ENCODE measurements at regions not wholly inside any gene's neighbourhood (a gene's known extent, or its start where the extent isn't known, plus 50 kb on each side); places are given as distances from the start of the nearest gene placed in this dataset.

GRCh38 chr12:25388183-25388582 lies 137.5 kb upstream of the KRAS start:
- H3K27ac ChIP-seq (ENCODE audit: extremely low read depth, low read depth, low read length): no peak overlapping the region
- intact Hi-C loops (cut with micrococcal nuclease) (no loop called here), in situ Hi-C loops (cut with MboI) (no loop called here)
- H2AFZ ChIP-seq (ENCODE audit: low read depth, low read length): no peak overlapping the region
- no peak overlapping the region for H3K9ac ChIP-seq (ENCODE audit: insufficient read depth in 1 of 2, low read depth in 2 of 2, low read length in 2 of 2)
- peaks cover 10 to 20% of the 10 kb centered on the region in 2 experiments; a peak in 4 of 5 replicates for H3K4me1 ChIP-seq (replicated peaks in 1 of 2; ENCODE audit: control insufficient read depth in 2 of 2, insufficient read depth in 2 of 2, low read length in 2 of 2)
- no peak overlapping the region for H3K4me2 ChIP-seq (ENCODE audit: insufficient read depth, low read length)
- ChIA-PET CTCF (ENCODE audit: low intra/inter-chr PET ratio) (interaction anchor here (0.7 to 1.3 kb wide), 2 partner anchors 148 to 177 kb away, joined by 3 to 12 read pairs; no protein-coding TSS in a partner anchor), POLR2A (interaction anchor here (1.1 to 1.4 kb wide), 3 partner anchors 8 to 430 kb away, joined by 3 to 4 read pairs (median 3); no protein-coding TSS in a partner anchor)
- no peaks in the 10 kb centered on the region for H3K9me1 ChIP-seq (ENCODE audit: control insufficient read depth, insufficient read depth, low read length)
- no peaks in the 10 kb centered on the region for H3K9me3 ChIP-seq (replicated peaks; ENCODE audit: control insufficient read depth, insufficient read depth, low read depth, low read length)
- H3K27me3 ChIP-seq (ENCODE audit: control insufficient read depth in 2 of 2, insufficient read depth in 2 of 2, low read length in 2 of 2): no peaks in the 10 kb centered on the region; a peak in 1 of 5 replicates
- no peaks in the 10 kb centered on the region for H3K79me2 ChIP-seq (ENCODE audit: control insufficient read depth, insufficient read depth, low read length)
- BruUV-seq (replicated peaks): no TSS peak
- FAIRE-seq (no peak), ATAC-seq (no peak), DNase-seq (ENCODE audit: extremely low read depth in 1 of 4, low spot score in 3 of 4) (no peak)
- WGBS (ENCODE audit: insufficient coverage, low coverage, missing lambda C conversion rate): 19% methylated on average over 5 of the region's 5 CpGs
- no peaks in the 10 kb centered on the region for H4K20me1 ChIP-seq (replicated peaks; ENCODE audit: control insufficient read depth, insufficient read depth, low read length)
- no peaks in the 10 kb centered on the region for H3K36me3 ChIP-seq (ENCODE audit: control insufficient read depth, insufficient read depth, low read length)
- no peak overlapping the region for H3K4me3 ChIP-seq
- TF ChIP-seq KAT7 (CRISPR knock-in tag; IDR thresholded peaks at IDR 0.05; ENCODE audit: borderline replicate concordance) (no peak), HDAC8 (tag; IDR thresholded peaks at IDR 0.05) (no peak), RAD21 (CRISPR knock-in tag; conservative IDR thresholded peaks at IDR 0.05 in 1 of 2, IDR thresholded peaks at IDR 0.05 in 1 of 2) (no peak), NR2C2 (CRISPR knock-in tag; IDR thresholded peaks at IDR 0.05) (no peak), NR2C2 (tag; IDR thresholded peaks at IDR 0.05) (no peak), SMARCE1 (IDR thresholded peaks at IDR 0.05) (no peak), SP2 (IDR thresholded peaks at IDR 0.05; ENCODE audit: extremely low read depth, low read depth, low read length, poor library complexity, severe bottlenecking) (no peak), E2F8 (IDR thresholded peaks at IDR 0.05; ENCODE audit: low read depth, partially characterized antibody) (no peak), BACH1 (tag; IDR thresholded peaks at IDR 0.05) (no peak), ETV6 (IDR thresholded peaks at IDR 0.05; ENCODE audit: borderline replicate concordance in 1 of 2, low read depth in 2 of 2, low read length in 1 of 2) (no peak), ETV6 (CRISPR knock-in tag; IDR thresholded peaks at IDR 0.05; ENCODE audit: borderline replicate concordance) (no peak), ATF6 (CRISPR knock-in tag; IDR thresholded peaks at IDR 0.05) (no peak), MCM3 (IDR thresholded peaks at IDR 0.05) (no peak), HMGN3 (IDR thresholded peaks at IDR 0.05; ENCODE audit: borderline replicate concordance, extremely low read depth, insufficient read length, low read depth, low read length) (no peak)
